Fibroblast of peridontal ligament (primary cell): ENCODE measurements at regions not wholly inside any gene's neighbourhood (a gene's known extent, or its start where the extent isn't known, plus 50 kb on each side); places are given as distances from the start of the nearest gene placed in this dataset.

Source experiments
- DNase-seq: peaks from one replicate; pipeline ENCODE4 v3.0.0-alpha.2; 2010; ENCODE audit errors: extremely low read depth

DNA sequence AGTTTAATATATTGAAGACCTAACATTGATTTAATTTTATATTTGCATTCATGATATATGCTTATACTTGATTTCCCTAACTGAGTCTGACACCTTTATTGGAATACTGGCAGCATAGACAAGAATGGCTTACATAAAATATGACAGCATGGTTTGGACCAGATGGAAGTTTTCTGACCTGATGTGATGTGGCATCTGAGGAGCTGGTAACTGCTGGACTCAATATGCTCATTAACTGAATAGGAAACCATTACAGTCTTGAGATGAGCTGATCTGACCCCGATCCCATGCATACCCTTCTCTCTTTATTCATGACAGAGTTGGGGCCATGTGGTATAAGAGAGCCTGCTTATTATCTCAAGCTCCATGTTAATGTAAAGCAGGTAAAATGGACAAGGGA is 604.8 kb upstream of the SEL1L start:
- no peak for DNase-seq

DNA sequence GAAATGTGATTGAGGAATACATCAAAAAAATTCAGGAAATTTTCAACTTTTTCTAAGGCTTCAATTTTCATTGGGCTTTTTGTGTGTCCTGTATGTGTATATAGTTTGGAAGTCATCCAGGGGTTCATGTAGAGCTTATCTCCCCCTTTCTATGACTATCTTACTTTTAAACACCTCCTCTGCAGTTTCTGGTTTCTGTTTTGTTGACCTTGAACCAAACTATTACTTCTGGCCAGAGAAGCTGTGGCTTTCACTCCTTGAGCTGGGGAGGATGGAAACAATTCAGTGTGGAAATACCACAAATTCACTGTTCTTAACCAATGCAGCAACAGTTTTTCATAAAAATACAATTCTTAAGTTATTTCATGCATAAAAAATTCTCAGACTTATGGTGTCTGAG is 613.2 kb upstream of the SEL1L start:
- DNase-seq: no peak

DNA sequence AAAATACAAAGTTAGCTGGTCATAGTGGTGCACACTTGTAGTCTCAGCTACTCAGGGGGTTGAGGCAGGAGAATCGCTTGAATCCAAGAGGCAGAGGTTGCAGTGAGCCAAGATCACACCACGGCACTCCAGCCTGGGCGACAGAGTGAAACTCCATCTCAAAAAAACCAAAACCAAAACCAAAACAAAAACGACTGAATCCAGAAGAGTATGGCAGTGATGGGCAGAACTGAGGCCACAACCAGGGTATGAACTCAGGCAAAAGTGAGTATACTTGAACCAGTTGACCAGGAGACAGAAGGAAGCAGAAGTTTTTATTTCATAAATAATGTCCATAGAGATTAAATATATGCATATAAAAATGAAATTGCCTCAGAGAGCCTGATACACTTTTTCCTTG is 620.0 kb upstream of the SEL1L start:
- DNase-seq: no peak

DNA sequence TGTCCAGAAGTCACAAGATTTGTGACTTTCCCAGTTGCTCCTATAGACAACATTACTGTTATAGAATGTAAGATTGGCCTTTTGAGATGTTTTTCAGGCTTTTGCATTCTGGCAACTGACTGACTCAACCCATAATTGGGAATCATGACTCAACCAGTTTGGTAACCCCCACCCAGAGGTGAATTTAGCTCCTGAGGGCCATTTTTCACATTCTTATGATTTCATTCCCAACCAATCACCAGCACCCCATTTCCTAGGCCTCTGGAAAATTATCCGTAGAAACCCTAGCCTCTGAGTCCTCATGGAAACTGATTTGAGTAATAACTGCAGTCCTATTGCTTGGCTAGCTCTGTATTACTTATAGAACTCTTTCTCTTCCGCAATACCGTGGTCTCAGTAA is 626.0 kb upstream of the SEL1L start:
- DNase-seq: no peak

DNA sequence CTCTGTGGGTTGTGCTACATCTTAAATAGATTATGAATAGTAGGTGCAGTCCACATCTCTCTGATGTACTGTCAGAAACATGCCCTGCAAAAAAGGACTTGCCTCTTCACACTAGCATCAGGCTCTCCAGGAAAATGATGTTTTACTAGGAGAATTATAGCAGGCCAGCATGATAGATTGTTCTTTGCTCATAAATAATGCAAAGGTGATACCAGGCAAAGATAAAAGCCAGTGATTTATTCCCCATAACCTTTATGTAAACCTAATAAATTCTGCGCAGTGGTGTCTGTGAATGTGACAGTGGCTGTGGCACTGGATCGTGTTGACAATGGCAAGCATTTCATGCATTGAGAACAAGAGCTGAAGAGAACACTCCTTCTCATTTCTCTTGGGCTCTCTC is 646.5 kb upstream of the SEL1L start:
- no peak for DNase-seq

DNA sequence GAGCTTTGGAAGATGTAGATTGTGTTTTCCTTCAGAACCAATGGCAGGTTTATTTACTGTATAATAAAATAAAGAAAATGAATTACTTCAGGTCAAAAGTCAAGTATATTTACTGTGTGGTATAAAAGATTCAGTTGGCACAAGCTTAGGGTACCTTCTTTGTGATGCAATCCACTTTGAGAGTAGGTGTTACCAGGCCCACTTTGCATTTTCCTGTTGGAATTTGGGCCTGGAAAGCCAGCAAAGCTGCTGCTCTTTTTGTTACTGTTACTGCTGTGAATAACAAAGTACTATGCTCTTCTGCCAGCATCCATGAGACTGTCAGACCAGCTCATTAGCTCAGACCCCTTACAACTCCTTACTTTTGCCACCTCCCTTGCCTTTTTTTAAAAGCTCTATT is 649.0 kb upstream of the SEL1L start:
- DNase-seq: no peak

DNA sequence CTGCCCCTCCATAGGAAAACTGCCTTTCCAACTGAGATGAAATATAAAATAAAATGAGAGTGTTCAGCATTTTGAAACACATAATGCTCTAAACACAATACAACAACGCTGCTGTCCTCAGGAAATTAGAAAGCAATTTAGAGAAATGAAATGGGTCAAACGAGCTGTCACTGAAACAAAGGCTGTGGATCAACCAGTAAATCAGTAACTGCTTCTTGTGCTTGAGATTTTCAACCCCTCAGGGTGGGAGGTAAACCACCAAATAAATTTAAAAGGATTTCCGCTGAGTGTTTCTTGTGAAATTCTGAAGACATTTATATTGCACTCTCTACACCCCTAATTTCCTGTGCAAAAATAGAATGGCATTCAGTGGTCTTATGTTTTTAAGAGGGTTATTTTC is 657.1 kb upstream of the SEL1L start:
- no peak for DNase-seq

DNA sequence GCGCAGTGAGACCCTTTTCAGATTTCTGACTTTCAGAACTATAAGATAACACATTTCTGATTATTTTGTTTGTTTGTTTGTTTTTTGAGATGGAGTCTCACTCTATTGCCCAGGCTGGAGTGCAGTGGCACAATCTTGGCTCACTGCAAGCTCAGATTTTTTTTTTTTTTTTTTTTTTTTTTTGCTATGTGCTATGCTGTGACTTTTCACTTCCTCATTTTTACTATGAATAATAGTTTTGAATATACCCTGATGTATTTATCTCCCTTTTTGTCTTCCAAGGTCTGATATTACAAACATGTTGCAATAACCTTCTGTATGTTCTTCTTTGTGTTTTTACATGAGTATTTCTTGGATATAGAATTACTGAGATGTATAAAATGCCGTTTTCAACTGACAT is 658.7 kb upstream of the SEL1L start:
- no peak for DNase-seq

DNA sequence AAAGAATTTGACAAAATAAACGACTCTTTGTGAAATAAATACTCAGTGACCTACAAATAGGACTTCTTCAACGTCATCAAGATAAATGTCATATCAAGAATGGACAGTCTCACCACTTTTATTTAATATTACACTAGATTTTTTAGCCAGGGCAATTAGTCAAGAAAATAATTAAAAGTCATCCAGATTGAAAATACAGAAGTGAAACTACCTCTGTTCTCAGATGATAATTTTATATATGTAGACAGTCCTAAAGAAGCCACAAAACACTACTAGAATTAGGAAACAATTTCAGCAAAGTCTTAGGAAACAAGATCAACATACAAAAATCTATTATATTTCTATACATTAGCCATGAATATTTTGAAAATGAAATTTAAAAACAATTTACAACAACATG is 689.6 kb upstream of the SEL1L start:
- DNase-seq: no peak

DNA sequence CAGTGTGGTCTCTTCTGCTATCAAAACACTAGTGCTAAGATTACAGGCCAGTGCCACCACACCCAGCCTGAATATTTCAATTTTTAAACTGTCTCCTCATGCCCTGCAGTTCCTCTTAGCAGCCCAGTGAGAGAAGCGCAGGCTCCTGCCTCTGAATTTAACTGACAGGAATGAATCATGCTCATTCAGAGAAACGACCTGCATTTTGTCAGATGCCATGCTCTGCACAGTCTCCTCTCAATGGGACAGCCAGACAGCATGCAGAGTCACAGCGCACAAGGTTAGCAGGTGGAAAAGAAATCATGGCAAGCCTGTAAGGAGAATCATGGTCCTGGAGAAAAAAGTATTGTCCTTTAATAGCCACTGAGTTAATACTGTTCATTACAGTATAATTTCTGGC is 691.0 kb upstream of the SEL1L start:
- no peak for DNase-seq

DNA sequence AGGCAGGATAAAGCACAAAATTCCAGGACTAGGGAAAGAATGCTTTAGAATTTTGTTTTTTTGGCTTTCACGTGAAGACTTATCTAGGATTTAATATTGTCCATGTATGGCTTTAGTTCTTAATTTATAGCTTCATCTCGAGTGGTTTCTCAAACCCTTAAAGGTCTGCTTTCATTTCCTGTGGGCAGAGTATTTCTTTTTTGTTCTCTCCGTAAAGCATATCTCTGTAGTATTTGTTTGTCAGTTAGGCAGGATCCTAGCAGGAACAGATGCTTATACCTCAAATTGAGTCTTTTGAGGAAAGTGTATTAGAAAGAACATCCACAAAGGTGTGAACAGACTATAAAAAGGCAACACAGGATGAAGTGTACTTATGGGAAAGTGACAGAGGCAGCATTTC is 697.1 kb upstream of the SEL1L start:
- no peak for DNase-seq

DNA sequence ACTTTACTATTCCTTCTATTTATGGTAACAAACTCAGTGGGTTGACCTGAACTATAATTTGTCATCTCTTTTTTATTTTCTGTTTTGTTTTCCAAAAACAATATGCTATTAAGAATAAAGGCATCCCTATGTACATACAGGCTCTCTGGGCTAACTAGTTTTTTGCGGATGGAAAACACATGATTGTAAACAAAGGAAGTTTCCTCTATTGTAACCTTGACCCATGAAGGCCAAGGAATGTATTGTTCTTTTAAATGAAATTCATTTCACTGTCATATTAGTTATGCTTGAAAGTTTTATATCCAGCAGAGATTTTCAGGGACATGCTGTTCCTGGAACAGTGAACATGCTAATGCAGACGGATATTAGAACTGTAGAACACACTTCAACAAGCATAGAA is 705.0 kb upstream of the SEL1L start:
- DNase-seq: no peak

DNA sequence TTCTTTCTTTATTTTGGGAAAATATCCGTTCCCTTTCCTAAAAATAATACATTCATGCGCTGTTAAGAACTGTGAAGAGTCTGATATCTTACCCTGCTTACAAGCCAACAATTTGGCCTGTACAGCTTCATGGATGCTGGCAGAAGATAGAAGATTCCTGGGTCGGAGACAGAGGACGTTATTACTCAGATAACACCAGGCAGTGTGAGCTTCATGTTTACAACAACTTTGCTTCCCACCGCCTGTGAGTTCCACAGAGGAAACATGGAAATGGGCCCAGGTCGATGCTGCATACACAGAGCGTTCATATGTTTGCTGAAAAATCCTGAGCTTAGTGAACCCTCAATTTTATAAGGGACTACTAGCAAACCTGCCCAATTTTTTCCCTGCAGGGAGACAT is 705.6 kb upstream of the SEL1L start:
- no peak for DNase-seq

DNA sequence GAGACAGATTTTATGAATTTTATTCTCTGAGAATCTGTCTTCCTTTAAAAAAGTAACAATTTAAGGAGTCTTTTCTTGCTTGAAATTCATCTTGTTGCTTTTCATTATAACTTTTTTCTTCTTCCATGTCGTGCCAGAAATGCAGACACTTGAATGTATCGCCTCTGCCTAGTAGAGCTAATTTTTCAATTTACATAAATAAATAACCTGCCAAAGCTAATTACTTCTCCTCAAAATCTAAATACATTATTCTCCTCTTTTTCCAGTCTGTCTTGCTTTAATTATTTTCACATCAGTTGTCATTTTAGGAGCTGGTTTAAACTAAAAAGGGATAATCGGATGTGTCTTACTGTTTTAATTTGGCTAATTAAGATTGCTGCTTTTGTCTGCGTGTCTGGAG is 711.1 kb upstream of the SEL1L start:
- no peak for DNase-seq

DNA sequence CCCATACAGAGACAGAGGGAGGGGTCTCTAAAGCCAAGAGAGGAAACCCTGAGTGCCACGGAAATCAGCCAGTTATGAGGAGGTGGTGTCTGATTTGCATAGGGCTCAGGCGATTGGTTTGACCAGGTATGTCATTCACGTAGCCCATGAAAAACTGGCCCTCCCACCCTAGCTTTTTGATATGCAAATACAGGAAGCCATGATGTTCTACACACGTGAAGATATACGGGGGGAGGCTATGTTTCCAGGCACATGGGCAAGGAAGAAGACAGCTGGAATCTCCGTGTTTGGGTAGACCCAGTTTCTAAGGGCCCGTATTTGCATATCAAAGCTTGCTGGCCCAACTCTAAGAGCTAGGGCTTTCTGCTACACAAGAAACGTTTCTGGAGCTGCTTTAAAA is 717.8 kb upstream of the SEL1L start:
- DNase-seq: no peak

DNA sequence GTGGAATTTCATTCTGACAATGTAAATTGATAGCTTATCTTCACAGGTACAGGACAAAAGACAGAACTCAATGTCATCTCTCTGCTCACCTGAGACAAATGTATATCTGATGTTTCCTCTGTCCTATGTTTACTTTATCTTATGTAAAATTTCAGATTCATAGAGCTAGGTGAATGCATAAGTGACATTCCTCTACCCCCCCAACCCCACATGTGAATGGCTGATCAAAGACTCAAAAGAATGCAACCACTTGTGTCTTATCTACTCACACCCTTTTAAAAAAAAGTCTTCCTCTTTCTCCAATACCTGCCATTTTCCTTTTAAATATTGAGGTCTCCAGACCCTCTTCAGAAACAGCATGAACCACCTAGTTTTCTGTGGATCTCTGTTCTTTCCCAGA is 736.6 kb upstream of the SEL1L start:
- DNase-seq: no peak

DNA sequence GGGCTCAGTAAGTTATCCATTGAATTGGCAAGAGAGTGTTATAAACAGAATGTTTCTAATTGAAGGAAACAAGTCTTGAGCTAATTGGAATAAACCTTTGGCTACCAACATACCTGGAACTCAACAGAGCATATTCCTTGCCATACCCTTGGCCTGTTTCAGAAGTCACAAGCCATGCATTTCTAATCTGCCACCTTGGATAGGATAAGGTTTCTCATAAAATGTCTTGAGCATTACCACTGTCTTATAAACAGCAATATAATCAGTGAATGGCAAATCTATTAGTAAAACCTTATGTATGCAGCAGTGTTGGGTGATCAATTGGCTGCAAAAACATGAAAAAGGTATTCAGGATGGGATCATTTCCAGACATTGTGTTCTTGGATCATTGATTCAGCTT is 765.2 kb upstream of the SEL1L start:
- DNase-seq: no peak

DNA sequence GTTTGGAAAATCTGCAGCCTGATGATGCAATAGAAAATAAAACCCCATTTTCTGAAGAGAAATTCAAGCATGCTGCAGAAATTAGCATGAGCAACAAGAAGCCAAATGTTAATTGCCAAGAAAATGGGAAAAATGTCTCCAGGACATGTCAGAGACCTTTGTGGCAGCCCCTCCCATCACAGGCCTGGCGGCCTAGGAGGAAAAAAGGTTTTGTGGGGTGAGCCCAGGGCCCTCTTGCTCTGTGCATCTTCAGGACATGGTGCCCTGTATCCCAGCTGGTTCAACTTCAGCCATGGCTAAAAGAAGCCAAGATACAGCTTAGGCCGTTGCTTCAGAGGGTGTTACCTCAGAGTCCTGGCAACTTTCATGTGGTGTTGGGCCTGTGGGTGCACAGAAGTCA is 775.5 kb upstream of the SEL1L start:
- DNase-seq: no peak

DNA sequence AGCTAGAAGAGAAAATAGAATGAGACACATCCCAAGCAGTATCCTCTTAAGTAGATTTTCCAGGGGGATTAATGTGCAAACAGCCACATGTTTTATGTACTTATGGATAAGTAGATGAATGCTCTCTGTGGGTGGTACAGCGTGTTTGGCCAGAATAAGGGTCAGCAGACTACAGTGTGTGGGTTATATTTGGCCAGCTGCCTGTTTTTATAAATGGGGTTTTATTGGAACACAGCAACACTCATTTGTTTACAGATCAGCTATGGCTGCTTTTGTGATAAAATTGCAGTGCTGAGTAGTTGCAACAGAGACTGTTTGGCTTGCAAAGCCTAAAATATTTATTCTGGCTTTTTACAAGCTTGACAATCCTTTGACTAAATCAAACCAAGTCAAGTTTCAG is 780.2 kb upstream of the SEL1L start:
- DNase-seq: no peak

DNA sequence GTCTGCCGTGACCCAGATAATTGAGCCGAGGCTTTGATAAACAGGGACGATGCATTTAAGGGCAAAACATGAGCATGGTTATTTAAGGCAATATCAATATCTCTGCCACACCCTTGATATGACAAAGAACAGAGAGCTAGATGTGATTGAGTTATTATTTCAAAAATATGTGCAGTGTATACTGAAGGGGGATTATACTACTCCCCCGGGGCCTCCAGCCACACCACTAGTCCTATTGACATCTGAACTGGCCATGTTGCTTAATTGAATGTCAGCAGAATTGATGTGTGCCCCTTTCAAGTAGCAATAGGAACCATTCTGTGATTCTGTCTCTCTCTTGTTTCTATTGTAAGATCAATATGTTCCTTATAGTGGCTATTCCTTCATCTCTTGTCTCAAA is 794.8 kb upstream of the SEL1L start:
- no peak for DNase-seq

DNA sequence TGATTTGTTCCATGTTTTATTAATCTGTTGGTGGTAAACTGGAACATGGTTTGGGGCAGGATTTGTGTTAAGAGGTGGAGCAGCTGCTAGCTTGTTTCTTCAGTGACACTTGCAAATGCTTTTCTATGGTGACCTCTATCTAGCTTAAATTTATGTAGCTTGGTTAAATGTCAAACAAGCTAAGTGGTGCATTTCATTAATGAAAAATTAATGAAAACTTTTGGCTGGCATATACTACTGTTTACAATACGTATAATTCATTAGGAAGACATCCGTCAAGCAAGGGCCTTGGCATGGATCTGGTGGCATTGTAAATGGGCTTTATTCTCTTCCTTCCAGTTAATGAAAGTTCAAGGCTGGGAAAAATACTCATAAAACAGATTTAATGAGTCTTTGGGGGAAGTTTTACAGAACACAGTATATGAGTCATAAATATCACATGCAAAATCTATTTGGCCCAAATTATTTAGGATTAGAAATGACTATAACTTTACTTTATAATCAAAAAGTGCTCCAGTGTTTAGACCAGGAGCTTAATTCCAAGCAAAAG is 807.7 kb upstream of the SEL1L start:
- DNase-seq: no peak

DNA sequence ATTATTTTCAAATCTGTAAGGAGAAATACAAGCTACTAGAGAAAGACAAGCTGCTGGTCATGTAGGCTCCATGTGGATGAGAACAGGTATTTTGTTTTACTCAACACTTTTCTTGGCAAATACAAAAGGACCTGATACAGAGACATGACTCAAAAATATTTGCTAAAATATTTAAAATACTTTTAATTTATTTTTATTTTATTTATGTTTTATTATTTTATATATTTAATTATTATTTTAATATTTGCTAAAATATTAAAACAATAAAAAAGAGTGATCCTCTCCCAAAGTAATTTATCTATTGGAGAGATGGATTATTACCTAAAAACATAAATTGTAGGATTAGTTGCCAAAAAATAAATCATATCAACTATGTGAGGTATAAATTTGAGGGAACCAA is 808.9 kb upstream of the SEL1L start:
- no peak for DNase-seq

DNA sequence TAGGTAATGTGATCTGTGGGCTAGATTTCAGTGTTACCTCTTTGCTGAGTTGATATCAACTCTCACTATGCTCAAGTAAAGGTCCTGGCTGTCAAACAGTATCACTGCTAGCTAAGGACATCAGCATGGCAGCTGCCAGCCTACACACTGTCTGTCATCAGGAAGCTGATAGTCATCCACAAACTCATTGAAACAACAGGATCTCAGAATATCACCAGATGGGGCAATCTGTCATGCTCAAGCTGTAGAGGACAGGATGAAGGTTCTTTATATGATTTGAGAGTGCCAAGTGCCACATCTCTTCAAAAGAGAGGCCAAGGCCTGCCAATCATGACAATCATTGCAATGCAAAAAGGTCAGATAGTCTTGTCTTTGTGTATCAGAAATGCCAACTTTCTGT is 811.5 kb upstream of the SEL1L start:
- no peak for DNase-seq

DNA sequence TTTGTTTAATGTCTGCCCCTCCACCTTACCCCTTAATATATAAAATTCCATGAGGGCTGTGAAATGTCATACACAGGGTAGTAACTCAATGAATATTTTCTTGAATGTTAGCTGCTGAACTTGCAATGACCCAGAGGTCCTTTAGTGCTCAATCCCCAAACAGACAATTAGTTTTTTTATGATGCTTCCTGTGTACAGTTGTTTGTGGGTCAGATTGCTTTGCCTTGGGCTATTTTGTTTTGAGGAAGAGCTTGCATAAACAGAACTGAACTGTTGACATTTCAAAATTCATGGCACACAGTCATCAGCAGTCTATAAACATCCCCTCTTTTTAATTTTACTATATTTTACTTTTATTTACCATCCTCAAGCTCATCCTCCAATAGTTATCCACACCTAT is 820.5 kb upstream of the SEL1L start:
- no peak for DNase-seq

DNA sequence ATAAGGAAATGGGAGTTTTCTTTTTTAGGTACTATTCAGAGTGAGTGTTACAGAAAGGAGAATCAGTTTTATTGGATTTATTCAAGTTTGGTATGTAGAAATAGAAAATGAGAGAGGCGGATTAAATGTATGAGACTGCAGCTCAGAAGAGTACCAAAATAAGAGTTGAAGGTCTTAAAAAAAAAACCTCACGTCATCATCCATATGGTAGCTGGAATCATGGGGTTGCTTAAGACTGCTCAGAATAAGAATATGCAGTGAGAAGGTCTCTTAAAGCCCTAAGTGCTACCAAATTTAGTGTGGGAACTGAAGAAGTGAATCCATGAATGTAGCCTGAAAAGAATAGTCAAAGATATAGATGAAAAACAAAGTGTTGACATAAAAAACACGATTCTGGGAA is 825.5 kb upstream of the SEL1L start:
- no peak for DNase-seq
